EH (cell line): ENCODE measurements at regions not wholly inside any gene's neighbourhood (a gene's known extent, or its start where the extent isn't known, plus 50 kb on each side); places are given as distances from the start of the nearest gene placed in this dataset.
"Not testable (repeated sequence)": the region's sequence is repeated elsewhere in the genome, so short reads cannot be mapped to it uniquely, and the experiment has no call there.

ENCODE experiments used
- DNase-seq: peaks from one replicate; pipeline ENCODE4 v3.0.0-alpha.2; 2015; ENCODE audit warnings: low read depth

DNA sequence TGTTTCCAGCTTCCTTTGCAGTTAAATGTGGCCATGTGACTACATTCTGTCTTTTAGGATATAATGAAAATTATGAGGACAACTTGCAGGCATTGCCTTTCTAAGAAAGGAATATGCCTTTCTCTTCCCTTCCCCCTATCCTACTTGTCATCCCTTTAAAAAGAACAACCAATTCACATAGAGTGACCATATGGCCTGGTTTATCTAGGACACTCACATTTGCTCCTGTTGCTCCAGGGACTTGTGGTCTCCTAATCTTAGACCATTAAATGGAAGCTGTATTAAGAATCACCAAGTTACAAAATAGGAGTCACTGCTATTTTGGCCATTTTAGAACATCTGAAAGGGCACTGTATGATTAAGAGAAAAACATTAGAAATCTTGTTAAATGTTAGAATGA lies 520.3 kb downstream of the DTWD2 start:
- DNase-seq = no peak

DNA sequence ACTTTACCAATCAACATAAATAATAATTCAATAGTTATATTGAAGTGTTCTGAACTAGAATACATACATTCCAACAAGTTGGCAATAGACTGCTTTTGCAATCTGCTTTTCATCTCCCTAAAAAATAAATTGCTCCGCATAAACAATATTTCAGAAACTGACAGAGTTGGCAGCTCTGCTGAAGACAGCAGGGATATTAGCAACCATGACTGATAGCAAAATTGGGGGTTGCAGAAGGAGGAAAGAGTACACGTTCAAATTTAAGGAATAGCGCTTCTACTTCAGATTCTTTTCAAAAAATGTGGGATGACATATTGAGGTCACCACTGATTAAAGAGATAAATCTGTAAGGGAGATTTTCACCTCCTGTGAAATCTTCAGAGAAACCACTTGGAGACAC lies 521.2 kb downstream of the DTWD2 start:
- no peak for DNase-seq

DNA sequence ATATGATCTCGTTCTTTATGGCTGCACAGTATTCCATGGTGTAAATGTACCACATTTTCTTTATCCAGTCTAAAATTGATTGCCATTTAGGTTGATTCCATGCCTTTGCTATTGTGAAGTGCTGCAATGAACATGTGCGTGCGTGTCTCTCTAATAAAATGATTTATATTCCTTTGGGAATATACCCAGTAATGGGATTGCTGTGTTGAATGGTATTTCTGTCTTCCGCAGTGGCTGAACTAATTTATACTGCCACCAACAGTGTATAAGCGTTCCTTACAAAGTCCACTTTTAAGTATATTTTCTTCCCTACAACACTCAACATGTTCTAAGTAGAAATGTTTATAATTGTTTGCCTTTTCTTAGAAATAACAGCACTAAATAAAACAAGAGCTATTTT lies 521.9 kb downstream of the DTWD2 start:
- no peak for DNase-seq

DNA sequence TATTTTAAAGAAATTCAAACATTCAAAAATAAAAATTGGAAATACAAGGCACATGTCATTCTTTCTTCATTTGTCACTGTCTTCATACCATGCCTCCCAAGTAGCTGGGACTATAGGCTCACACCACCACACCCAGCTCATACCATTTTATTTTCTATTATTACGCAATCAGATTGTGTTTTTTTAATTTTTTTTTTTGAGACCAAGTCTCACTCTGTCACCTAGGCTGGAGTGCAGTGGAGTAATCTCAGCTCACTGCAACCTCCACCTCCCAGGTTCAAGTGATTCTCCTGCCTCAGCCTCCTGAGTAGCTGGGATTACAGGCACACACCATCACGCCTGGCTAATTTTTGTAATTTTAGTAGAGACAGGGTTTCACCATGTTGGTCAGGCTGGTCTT lies 526.1 kb downstream of the DTWD2 start:
- DNase-seq = not testable (repeated sequence)

DNA sequence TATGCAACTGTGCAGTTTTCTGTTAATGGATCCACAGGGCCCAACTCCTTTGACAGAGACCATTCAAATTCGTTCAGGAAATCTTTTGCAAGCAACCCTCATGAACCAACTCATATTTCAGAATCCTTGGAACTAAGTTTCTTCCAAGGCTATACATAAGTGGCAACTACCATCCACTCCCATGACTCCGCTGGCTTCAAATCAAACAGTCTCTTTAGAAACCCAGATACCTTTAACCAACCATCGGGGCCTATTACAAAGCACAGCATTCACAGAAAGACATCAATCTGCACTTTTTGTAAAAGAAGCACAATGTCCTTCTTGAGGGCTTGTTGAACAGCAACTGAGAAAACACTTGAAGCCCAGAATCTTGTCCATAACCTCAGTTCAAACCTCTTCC lies 526.9 kb downstream of the DTWD2 start:
- no peak for DNase-seq

DNA sequence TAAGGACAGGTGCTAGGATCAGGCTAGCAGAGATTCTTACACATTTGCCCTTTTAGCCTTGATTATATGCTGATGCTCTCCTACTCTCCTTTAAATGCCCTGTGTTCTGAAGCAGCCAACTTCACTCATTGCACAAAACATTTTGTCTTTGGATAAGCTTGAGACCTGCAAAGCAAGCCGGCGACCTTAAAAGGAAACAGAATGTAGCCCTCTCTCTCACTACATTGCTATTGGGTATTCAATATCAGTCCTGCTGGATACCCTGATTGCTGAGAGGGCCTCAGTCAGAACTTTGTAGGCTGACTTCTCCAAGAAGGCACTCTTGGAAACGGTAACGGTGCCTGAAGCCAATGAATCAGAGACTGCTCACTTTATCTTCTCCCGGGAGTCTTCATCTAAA lies 528.9 kb downstream of the DTWD2 start:
- DNase-seq = no peak

DNA sequence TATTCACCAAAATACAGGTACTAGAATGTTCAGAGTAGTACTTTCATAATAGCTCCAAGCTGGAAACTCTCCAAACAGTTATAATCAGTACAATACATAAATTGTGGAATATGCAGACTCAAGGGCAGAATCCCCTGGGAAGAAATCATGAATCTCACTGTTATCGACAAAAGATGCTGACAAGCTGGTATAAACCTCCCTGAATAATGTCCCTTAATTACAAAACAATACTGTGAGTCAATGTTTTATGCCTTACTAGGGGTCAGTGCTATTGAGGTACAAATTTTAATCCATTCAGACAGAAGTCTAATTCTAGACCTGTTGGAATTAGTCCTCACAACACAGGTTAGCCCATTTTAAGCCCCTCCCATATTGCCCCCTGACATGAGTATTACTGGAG lies 532.3 kb downstream of the DTWD2 start:
- DNase-seq = no peak

DNA sequence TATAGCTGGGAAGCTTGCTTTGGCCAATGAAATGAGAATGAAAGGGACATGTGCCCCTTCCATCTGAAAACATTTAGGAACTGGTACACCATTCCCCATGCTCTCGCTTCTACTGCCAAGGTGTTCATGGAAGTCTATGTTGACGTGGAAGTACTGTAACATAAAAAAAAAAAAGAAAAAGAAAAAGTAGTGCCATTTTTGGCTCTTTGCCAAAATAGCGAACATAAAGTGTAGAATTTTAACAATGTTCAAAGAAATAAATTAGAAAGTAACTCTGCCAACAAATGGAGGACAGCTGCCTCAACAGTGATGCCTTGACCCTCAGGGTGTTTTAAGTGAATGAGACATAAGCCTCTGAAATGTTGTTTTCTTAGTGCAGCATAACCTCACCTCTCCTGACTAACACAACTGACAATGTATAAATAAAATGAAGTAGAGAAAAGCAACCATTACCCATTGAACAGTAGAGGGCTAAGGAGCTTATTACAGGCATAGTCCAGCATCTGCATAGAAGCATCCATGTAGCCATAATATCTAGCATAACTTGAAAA lies 536.6 kb downstream of the DTWD2 start:
- DNase-seq = no peak

DNA sequence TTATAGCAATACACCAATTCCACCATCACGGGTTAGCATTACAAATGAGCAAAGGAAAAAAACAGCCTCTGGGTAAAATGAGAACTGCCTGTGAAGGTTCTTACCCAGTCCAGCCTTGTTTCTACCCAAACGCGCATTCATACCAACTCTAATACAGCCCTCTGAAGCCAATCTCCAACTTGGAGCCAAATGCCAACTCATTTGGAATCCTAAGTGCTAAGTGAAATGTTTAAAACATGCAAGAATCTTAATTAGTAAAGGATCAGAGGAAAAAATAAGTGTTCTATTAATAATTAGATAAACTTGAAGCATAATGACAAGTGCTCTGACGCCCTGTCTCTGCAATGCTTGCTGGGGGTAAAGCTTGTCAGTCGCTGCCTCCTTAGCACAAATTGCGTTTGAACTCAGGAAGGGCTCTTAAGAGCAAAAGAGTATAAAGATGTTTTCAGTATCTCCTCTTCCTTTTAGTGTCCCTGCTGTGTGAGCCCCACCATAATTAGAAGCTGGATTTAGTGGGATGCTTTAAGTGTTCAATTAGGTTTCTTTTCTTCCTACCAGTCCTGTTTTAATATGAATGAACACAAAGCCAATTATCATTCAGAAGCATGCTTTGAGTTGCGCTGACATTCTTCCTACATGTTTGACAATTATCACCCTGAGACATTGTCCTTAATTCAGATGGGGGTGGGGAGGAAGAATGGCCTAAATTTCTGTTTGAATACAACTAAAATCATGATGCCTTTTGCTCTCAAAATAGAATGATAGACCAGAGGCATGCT lies 537.6 kb downstream of the DTWD2 start:
- DNase-seq = no peak

DNA sequence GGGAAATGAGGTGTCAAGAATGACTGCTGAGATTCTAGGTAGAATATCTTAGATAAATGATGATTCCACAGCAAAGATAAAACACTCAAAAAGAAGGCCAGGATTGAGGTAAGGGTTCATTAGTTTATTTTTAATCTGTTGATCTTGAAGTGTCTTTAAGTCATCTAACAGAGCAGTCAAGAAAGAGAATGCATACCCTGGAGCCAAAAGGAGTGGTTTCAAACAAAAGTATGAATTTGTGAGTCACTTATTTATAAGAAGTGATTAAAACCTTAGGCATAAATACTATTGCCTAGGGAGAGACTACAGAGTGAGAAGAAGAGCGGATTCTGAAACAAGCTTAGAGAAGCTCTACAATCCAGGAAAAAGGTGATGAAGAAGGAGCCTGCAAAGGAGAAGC lies 541.0 kb downstream of the DTWD2 start:
- no peak for DNase-seq

DNA sequence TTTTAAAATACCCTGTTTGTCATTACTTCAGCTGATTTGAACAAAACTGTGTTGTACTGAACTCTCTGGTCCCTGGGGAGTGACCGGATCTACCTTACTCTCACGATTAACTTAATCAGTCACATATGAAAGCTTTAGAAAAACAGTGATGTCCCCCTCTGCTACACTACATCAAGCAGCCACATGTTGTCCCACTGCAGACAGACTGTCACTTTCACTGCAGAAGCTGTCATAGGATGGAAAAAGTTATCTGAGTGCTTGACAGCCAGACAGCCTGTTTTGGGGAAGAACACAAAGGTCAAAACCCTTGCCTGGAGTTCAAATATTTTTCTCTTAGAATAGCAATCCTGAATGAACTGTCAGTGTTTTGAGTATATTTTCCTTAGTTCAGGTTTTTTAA lies 546.4 kb downstream of the DTWD2 start:
- DNase-seq = no peak

DNA sequence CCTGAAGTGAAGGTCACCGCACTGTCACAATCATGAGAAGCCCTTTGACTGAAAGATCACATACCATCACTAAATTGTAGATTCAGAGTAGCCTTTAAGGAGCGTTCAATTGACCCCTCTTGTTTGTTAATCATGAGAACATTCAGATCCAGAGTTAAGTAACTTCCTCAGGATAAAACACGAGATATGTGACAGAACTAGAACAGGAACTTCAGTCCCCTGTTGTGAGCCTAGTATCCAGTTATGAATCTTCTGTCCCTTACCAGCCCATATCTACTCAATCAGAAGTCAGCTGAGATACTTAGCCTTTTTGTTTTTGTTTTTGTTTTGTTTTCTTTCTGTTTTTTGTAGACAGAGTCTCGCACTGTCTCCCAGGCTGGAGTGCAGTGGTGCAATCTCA lies 547.3 kb downstream of the DTWD2 start:
- DNase-seq = no peak

DNA sequence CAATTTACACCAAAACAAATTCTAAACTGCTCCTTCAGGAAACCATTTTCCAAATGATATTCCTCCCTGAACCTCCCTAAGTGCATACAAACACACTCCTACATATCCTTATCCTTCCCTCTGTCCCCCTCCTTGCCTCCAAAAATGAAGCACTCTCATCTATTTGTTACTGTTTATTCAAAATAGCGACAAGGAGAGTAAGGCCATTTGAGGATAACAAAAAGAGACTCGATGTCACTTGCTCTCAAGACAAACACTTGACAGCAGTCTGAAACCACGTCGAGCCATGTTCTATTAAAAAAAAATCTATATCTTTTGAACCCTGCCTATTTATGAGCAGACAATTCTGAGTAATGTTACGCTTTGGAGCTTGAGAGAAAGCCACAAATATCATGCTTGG lies 547.9 kb downstream of the DTWD2 start:
- DNase-seq = no peak

DNA sequence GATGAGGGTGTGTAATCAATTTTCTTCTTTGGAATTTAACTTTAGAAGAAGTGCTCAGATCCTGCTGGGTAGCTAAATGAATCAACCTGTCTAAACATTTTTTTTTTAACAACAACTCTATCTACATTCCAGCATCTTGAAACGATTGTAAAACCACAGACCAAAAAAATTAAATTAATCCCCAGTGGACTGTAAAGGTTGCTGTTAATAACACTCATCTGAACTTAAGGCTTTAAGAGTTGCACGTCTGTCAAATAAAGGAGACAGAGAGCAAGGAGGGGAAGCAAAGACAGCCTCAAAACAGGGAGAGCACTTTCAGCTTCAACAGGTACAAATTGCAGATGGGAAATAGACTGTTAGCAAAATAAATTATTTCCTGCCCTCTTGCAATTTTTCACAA lies 548.5 kb downstream of the DTWD2 start:
- DNase-seq = no peak

DNA sequence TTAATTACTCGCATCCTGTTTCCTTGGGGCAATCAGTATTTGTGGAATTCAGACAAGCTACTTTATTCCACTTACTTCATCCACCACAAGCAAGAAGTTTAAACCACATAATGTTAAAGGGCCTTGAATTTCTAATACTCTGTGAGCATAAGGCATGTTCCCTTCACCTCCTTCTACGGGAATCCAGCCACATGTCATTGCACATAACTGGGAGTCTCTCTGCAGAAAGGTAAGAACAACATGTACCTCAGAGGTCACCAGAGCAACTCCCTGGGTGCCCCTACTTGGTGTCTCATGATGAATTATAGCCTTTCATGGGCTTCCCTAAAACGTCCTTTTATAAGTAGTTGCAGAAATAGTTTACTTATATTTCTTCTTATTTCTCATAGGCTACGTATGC lies 553.2 kb downstream of the DTWD2 start:
- DNase-seq = no peak

DNA sequence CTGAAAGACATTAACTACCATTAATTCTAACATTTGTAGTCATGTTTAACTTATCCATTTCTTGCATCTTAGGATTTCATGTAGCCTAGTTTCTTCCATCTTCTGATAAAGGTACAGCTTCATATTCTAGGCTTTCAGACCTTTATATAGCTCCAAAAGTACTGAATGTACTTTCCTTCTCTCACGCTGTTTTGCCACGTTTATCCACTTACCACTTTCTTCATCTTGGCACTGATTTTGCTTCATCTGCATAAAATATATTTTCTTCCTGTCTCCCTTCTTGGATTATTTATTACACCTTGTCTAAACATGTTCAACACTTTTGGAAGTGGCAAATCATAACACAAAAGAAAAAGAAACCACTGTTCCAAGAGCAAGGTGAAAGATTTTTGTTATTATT lies 553.8 kb downstream of the DTWD2 start:
- no peak for DNase-seq

DNA sequence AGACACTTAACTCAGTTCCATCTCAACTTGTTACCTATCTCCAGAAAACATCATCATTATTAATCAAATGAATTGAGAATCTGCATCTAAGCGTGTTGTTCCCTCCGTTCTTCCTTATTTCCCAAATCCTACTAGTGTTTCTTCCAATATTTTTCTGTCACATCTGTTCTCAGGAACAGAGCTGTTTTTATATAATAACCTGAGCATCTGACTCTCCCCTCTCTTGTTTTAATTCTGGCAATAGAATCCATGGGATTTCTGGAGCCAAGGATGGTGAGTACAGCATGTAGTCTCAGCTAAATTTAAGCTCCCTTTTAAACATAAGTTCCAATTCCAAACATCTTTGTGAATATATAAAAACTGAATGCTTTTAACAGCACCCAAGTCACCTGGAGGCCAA lies 558.3 kb downstream of the DTWD2 start:
- DNase-seq = no peak

DNA sequence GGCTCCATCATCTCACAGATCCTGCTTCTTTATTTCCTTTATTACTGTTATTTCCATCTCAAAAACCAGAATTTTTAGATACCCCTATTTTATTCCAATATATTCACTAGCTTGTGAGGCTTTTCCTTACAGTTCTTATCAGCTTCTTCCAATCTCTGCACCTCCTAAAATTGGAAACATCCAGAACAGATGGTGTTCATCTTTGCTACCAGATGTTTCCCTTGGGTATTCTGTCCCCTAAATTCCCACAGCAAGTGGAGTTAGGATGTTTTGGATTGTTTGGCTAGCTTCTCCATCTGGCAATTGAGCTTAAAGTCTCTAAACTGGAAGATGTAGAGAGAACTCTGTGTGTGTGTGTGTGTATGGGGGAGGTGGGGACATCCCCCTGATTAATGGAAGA lies 580.4 kb downstream of the DTWD2 start:
- no peak for DNase-seq

DNA sequence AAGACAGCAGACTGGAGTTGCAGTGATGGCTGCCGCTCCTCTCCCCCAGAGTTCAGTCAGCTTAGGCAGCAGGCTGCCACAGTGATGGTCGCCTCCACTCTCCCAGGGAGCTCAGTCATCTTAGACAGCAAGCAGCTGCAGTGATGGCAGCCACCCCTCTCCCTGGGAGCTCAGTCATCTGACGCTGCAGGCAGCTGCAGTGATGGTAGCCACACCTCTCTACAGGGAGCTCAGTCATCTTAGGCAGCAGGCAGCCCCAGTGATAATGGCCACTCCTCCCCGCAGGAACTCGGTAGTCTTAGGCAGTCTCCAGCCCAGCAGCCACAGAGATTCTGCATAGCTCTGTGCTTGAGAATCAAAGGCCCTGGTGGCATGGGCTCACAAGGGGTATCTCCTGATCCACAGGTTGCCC lies 582.7 kb downstream of the DTWD2 start:
- DNase-seq = no peak

DNA sequence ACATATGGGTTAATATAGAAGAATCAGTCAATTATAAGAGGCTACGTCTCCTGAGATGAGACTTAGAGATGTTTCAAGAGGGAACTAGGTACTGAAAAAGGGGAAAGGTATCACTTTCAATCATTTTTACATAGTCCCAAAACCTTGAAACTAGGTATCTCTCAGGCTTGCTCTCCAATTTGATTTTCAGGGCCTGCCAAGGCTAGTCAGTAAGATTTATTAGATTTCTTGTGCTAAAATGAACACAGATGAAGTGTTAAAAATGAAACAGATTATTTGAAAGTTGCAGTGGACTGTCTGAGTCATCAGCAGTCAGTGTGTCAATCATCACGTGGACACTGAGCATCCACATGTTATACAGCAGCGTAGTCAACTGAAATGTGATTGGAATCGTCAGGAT lies 591.1 kb downstream of the DTWD2 start:
- no peak for DNase-seq

DNA sequence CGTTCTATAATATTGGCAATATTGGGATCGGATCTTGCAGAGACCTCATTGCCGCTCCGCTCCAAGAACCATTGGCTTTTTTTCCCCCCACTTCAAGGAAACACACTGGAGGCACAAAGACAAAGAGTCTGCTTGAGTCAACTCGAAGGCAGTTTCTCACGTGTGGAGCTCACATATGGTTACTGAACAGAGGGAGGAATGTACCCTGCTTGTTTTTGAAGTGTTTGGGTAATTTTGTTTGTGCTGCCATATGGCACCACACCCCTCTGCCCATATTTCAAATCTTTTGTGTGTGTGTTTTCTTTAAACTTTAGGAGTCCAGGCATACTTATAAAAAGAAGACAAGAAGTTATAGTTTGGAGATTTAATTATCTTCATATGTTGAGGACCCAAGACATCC lies 595.9 kb downstream of the DTWD2 start:
- no peak for DNase-seq

DNA sequence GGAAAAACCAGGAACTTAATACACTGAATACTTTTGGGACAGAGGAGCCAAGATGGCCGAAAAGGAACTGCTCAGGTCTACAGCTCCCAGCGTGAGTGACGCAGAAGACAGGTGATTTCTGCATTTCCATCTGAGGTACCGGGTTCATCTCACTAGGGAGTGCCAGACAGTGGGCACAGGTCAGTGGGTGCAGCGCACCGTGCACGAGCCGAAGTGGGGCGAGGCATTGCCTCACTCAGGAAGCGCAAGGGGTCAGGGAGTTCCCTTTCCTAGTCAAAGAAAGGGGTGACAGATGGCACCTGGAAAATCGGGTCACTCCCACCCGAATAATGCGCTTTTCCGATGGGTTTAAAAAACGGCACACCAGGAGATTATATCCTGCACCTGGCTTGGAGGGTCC lies 605.4 kb downstream of the DTWD2 start:
- DNase-seq = not testable (repeated sequence)

DNA sequence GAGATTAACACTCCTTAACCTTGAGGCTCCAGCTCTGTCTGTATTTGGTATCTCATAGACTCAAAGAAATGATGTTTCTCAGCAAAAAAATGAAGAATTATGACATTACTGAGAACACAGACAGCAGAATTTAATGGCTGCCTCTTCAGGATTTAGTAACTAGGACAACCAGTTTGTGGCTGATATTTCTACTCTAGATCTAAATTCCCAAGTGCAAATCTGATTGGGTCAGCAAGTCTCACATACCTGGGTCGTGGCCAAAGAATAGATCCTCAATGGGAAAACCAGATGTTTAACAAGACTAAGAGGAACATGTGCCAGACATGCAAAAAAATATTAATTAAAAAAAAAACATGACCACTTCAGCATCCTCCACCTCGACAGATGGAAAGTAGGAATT lies 608.9 kb downstream of the DTWD2 start:
- no peak for DNase-seq

DNA sequence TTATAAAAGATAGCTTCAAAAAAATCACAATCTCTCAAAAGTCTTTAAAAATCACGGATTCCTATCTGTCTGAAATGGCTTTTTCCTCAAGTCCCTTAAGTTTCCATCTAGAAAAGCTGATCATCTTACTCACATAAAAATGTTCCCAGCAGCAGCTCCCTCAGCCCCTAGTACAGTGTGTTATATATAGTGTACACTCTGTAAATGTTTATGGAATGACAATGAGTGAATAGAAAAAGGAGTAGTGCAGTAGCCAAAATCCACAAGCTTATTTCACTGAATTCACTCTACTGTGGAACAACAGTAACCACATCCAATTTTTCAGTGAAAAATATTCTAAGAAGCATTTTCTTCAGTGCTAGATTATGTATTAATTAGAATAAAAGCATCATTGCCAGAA lies 609.4 kb downstream of the DTWD2 start:
- DNase-seq = no peak
